ENCODE measurements at regions not wholly inside any gene's neighbourhood (a gene's known extent, or its start where the extent isn't known, plus 50 kb on each side); places are given as distances from the start of the nearest gene placed in this dataset.

- DNase-seq: no peak
Measured at GRCh38 chr5:29777373-29777772, 1416.1 kb upstream of the CDH6 start.

- no peak for DNase-seq
Measured at GRCh38 chr5:29770936-29771335, 1422.5 kb upstream of the CDH6 start.

GRCh38 chr5:29769474-29769873, 1424.0 kb upstream of the CDH6 start:
- DNase-seq: no peak

- DNase-seq: no peak
Measured at GRCh38 chr5:29758986-29759421, 1434.5 kb upstream of the CDH6 start.

GRCh38 chr5:29750453-29750852, 1443.0 kb upstream of the CDH6 start:
- DNase-seq: no peak

- no peak for DNase-seq
Measured at GRCh38 chr5:29744618-29745017, 1448.9 kb upstream of the CDH6 start.

- DNase-seq: no peak
Measured at GRCh38 chr5:29720954-29721353, 1472.5 kb upstream of the CDH6 start.

- DNase-seq: no peak
Measured at GRCh38 chr5:29719171-29719570, 1474.3 kb upstream of the CDH6 start.

- no peak for DNase-seq
Measured at GRCh38 chr5:29715167-29715566, 1478.3 kb upstream of the CDH6 start.

- DNase-seq: no peak
Measured at GRCh38 chr5:29702875-29703274, 1490.6 kb upstream of the CDH6 start.

GRCh38 chr5:29701600-29701999, 1491.9 kb upstream of the CDH6 start:
- no peak for DNase-seq

- DNase-seq: peak; percentile 47
Measured at GRCh38 chr5:29697785-29698414, 1495.6 kb upstream of the CDH6 start.

- DNase-seq: no peak
Measured at GRCh38 chr5:29697278-29697677, 1496.2 kb upstream of the CDH6 start.

- DNase-seq: no peak
Measured at GRCh38 chr5:29672678-29673077, 1520.8 kb upstream of the CDH6 start.

- no peak for DNase-seq
Measured at GRCh38 chr5:29662876-29663275, 1530.6 kb upstream of the CDH6 start.

GRCh38 chr5:29654954-29655353, 1538.5 kb upstream of the CDH6 start:
- no peak for DNase-seq

GRCh38 chr5:29649321-29649720, 1544.2 kb upstream of the CDH6 start:
- DNase-seq: no peak

GRCh38 chr5:29642601-29643000, 1550.9 kb upstream of the CDH6 start:
- no peak for DNase-seq

- DNase-seq: no peak
Measured at GRCh38 chr5:29614206-29614605, 1579.3 kb upstream of the CDH6 start.

GRCh38 chr5:29588236-29588635, 1605.2 kb upstream of the CDH6 start:
- no peak for DNase-seq

GRCh38 chr5:29587832-29588231, 1605.7 kb upstream of the CDH6 start:
- DNase-seq: no peak

GRCh38 chr5:29568028-29568427, 1625.5 kb upstream of the CDH6 start:
- no peak for DNase-seq

- DNase-seq: no peak
Measured at GRCh38 chr5:29561564-29561963, 1631.9 kb upstream of the CDH6 start.

GRCh38 chr5:29550523-29550922, 1643.0 kb upstream of the CDH6 start:
- no peak for DNase-seq

GRCh38 chr5:29548262-29548661, 1645.2 kb upstream of the CDH6 start:
- no peak for DNase-seq
